ENCODE measurements at regions not wholly inside any gene's neighbourhood (a gene's known extent, or its start where the extent isn't known, plus 50 kb on each side); places are given as distances from the start of the nearest gene placed in this dataset.
A peak's percentile ranks its signal among the peaks of the same experiment; 100 is the strongest.
"Not testable (repeated sequence)": the region's sequence is repeated elsewhere in the genome, so short reads cannot be mapped to it uniquely, and the experiment has no call there.

- DNase-seq (ENCODE audit: low read depth): not testable (repeated sequence)
Observed at GRCh38 chr5:96319981-96320739, 112.9 kb downstream of the PCSK1 start.

GRCh38 chr5:96318569-96319110 is 114.4 kb downstream of the PCSK1 start:
- no peak for DNase-seq (ENCODE audit: low read depth)

- DNase-seq (ENCODE audit: low read depth): no peak
Observed at GRCh38 chr5:96317945-96318344, 115.1 kb downstream of the PCSK1 start.

GRCh38 chr5:96316487-96316886 is 116.6 kb downstream of the PCSK1 start:
- no peak for DNase-seq (ENCODE audit: low read depth)

- no peak for DNase-seq (ENCODE audit: low read depth)
Observed at GRCh38 chr5:96316017-96316416, 117.0 kb downstream of the PCSK1 start.

- no peak for DNase-seq (ENCODE audit: low read depth)
Observed at GRCh38 chr5:96315431-96315830, 117.6 kb downstream of the PCSK1 start.

- DNase-seq (ENCODE audit: low read depth): no peak
Observed at GRCh38 chr5:96312383-96312782, 120.7 kb downstream of the PCSK1 start.

- not testable (repeated sequence) for DNase-seq (ENCODE audit: low read depth)
Observed at GRCh38 chr5:96307047-96307446, 126.0 kb downstream of the PCSK1 start.

- DNase-seq (ENCODE audit: low read depth): no peak
Observed at GRCh38 chr5:96302174-96302738, 130.8 kb downstream of the PCSK1 start.

- no peak for DNase-seq (ENCODE audit: low read depth)
Observed at GRCh38 chr5:96300976-96301375, 132.1 kb downstream of the PCSK1 start.

- no peak for DNase-seq (ENCODE audit: low read depth)
Observed at GRCh38 chr5:96297867-96298266, 135.2 kb downstream of the PCSK1 start.

- no peak for DNase-seq (ENCODE audit: low read depth)
Observed at GRCh38 chr5:96297290-96297689, 135.8 kb downstream of the PCSK1 start.

GRCh38 chr5:96294884-96295202 is 138.2 kb downstream of the PCSK1 start:
- DNase-seq (ENCODE audit: low read depth): no peak

- no peak for DNase-seq (ENCODE audit: low read depth)
Observed at GRCh38 chr5:96293966-96294883, 138.8 kb downstream of the PCSK1 start.

- DNase-seq (ENCODE audit: low read depth): no peak
Observed at GRCh38 chr5:96292582-96293247, 140.3 kb downstream of the PCSK1 start.

GRCh38 chr5:96289287-96289686 is 143.8 kb downstream of the PCSK1 start:
- DNase-seq (ENCODE audit: low read depth): peak; percentile 4

- DNase-seq (ENCODE audit: low read depth): no peak
Observed at GRCh38 chr5:96288845-96289185, 144.2 kb downstream of the PCSK1 start.

GRCh38 chr5:96288166-96288844 is 144.7 kb downstream of the PCSK1 start:
- no peak for DNase-seq (ENCODE audit: low read depth)

- no peak for DNase-seq (ENCODE audit: low read depth)
Observed at GRCh38 chr5:96287136-96287535, 145.9 kb downstream of the PCSK1 start.

GRCh38 chr5:96285823-96286222 is 147.2 kb downstream of the PCSK1 start:
- no peak for DNase-seq (ENCODE audit: low read depth)

- DNase-seq (ENCODE audit: low read depth): no peak
Observed at GRCh38 chr5:96284727-96285389, 148.2 kb downstream of the PCSK1 start.
